ENCODE measurements at regions not wholly inside any gene's neighbourhood (a gene's known extent, or its start where the extent isn't known, plus 50 kb on each side); places are given as distances from the start of the nearest gene placed in this dataset.

GRCh38 chr4:124390861-124391260 lies 321.7 kb downstream of the ANKRD50 start:
- Histone ChIP-seq H3K9ac (ENCODE audit: low read length) (no peak overlapping the region), H3K4me3 (ENCODE audit: low read length) (no peak overlapping the region), H3K36me3 (ENCODE audit: control insufficient read depth, insufficient read depth, low read length) (no peaks in the 10 kb centered on the region), H3K27me3 (ENCODE audit: control insufficient read depth, insufficient read depth, low read length) (no peaks in the 10 kb centered on the region), H3K27ac (ENCODE audit: low read depth, low read length) (no peak overlapping the region), H3K4me1 (ENCODE audit: control insufficient read depth, insufficient read depth, low read length) (peaks cover 3% of the 10 kb centered on the region)

DNA sequence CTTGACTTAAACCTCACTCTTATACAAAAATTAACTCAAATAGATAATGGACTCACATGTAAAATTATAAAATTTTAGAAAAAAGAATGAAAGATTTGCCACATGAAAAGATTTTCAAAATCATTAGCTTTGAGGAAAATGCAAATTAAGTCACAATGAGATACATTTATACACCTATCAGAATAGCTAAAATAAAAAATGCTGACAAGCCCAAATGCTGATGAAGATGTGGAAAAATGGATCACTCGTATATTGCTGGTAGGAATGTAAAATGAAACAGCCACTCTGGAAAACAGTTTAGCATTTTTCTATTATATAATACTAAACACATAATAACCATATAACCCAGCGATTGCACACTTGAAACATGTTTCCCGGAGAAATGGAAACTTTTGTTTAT lies 316.2 kb downstream of the ANKRD50 start:
- H3K36me3 ChIP-seq (ENCODE audit: control insufficient read depth, insufficient read depth, low read length): no peaks in the 10 kb centered on the region
- no peak overlapping the region for H3K9ac ChIP-seq (ENCODE audit: low read length)
- H3K27me3 ChIP-seq (ENCODE audit: control insufficient read depth, insufficient read depth, low read length): no peaks in the 10 kb centered on the region
- H3K4me3 ChIP-seq (ENCODE audit: low read length): no peak overlapping the region
- H3K4me1 ChIP-seq (ENCODE audit: control insufficient read depth, insufficient read depth, low read length): no peaks in the 10 kb centered on the region
- H3K27ac ChIP-seq (ENCODE audit: low read depth, low read length): no peak overlapping the region

DNA sequence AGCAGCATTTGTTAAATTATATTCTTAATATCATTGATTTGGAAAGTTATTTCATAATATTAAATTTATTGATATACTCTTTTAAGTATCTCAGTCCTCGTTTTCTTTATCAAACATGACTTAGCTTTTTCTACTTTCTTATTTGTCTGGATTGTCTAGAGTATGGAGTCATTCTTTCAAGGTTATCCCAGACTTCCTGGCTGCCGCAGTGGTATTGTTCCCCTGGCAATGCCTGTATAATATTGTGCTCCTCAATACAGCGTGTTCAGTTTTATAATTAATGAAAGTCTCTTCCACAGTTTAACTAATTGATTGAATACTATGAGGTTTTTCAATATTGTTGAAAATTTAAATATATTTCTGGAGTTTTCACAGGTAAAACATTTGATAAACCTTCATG lies 310.9 kb downstream of the ANKRD50 start:
- Histone ChIP-seq H3K4me1 (ENCODE audit: control insufficient read depth, insufficient read depth, low read length) (no peaks in the 10 kb centered on the region), H3K4me3 (ENCODE audit: low read length) (no peak overlapping the region)

DNA sequence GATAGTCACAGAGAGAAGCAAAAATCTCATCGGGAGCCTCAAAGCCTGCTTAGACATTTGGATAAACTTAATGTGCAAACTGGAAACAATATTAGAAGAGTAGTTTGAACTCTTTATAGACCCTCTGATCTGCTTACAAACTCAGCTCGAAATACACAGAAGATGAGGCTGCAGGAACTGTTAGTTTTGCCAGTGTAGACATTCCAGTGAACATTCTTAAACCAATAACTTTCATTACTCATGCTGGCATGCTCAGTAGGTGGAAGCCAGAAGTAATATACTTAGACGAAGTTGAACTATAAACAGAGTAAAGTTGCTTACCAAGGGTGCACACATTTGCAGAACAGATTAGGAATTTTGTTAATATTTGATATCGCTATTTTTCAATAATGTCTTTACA lies 303.5 kb downstream of the ANKRD50 start:
- Histone ChIP-seq H3K27me3 (ENCODE audit: control insufficient read depth, insufficient read depth, low read length) (no peaks in the 10 kb centered on the region), H3K27ac (ENCODE audit: low read depth, low read length) (no peak overlapping the region), H3K4me1 (ENCODE audit: control insufficient read depth, insufficient read depth, low read length) (peaks cover 6% of the 10 kb centered on the region), H3K9ac (ENCODE audit: low read length) (no peak overlapping the region), H3K36me3 (ENCODE audit: control insufficient read depth, insufficient read depth, low read length) (no peaks in the 10 kb centered on the region), H3K4me3 (ENCODE audit: low read length) (no peak overlapping the region)

More for the DNA sequence above, 310.9 kb downstream of the ANKRD50 start:
- Histone ChIP-seq H3K36me3 (ENCODE audit: control insufficient read depth, insufficient read depth, low read length) (no peaks in the 10 kb centered on the region), H3K27ac (ENCODE audit: low read depth, low read length) (no peak overlapping the region), H3K9ac (ENCODE audit: low read length) (no peak overlapping the region), H3K27me3 (ENCODE audit: control insufficient read depth, insufficient read depth, low read length) (no peaks in the 10 kb centered on the region)

GRCh38 chr4:124414276-124415040 lies 298.1 kb downstream of the ANKRD50 start:
- Histone ChIP-seq H3K9ac (ENCODE audit: low read length) (no peak overlapping the region), H3K27me3 (ENCODE audit: control insufficient read depth, insufficient read depth, low read length) (no peaks in the 10 kb centered on the region), H3K4me1 (ENCODE audit: control insufficient read depth, insufficient read depth, low read length) (peaks cover 8% of the 10 kb centered on the region), H3K36me3 (ENCODE audit: control insufficient read depth, insufficient read depth, low read length) (no peaks in the 10 kb centered on the region), H3K4me3 (ENCODE audit: low read length) (no peak overlapping the region), H3K27ac (ENCODE audit: low read depth, low read length) (peak overlapping the region; percentile 33)

DNA sequence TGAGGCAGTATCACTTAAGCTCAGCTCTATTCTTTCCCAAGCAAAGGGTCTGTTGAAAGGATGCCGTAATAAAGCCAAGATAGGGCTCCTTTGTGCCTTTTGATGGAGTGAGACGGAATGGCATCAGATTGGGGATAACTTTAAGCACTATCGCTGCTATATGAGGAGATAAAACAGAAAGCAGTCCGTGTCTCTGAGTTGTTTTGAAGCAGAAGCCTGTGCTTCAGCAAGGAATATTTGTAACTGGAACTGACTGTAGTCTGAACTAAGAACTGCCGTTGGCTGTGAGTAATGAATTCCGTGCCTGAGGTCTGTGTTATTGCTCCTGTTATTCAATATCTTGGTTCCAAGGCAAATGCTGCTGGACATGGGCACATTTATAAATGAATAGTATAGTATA lies 297.4 kb downstream of the ANKRD50 start:
- Histone ChIP-seq H3K4me1 (ENCODE audit: control insufficient read depth, insufficient read depth, low read length) (peaks cover 7% of the 10 kb centered on the region), H3K36me3 (ENCODE audit: control insufficient read depth, insufficient read depth, low read length) (no peaks in the 10 kb centered on the region), H3K27ac (ENCODE audit: low read depth, low read length) (peak overlapping the region; percentile 33), H3K4me3 (ENCODE audit: low read length) (peak overlapping the region; percentile 29), H3K27me3 (ENCODE audit: control insufficient read depth, insufficient read depth, low read length) (no peaks in the 10 kb centered on the region), H3K9ac (ENCODE audit: low read length) (no peak overlapping the region)

DNA sequence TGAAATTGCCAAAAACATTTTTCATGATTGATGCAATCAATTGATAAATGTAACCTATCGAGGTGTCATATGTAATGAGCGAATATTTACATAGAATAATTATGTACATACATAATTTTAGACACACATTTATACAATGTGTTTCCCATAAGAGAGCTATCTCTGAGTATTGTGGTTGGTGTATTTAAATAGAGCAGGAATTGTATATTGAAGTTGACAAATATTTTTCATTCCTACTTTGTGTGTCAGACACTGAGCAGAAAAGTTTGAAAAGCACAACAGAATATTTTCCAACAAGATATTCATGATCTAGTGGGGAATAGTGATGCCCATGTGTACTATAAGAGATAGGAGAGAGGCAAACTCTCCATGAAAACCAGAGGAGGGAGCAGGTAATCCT lies 295.2 kb downstream of the ANKRD50 start:
- no peak overlapping the region for H3K4me3 ChIP-seq (ENCODE audit: low read length)
- H3K27me3 ChIP-seq (ENCODE audit: control insufficient read depth, insufficient read depth, low read length): no peaks in the 10 kb centered on the region
- H3K4me1 ChIP-seq (ENCODE audit: control insufficient read depth, insufficient read depth, low read length): peaks cover 2% of the 10 kb centered on the region
- no peaks in the 10 kb centered on the region for H3K36me3 ChIP-seq (ENCODE audit: control insufficient read depth, insufficient read depth, low read length)
- no peak overlapping the region for H3K27ac ChIP-seq (ENCODE audit: low read depth, low read length)
- no peak overlapping the region for H3K9ac ChIP-seq (ENCODE audit: low read length)

- no peak overlapping the region for H3K9ac ChIP-seq (ENCODE audit: low read length)
- no peak overlapping the region for H3K4me3 ChIP-seq (ENCODE audit: low read length)
- H3K36me3 ChIP-seq (ENCODE audit: control insufficient read depth, insufficient read depth, low read length): no peaks in the 10 kb centered on the region
- H3K27me3 ChIP-seq (ENCODE audit: control insufficient read depth, insufficient read depth, low read length): no peaks in the 10 kb centered on the region
- no peak overlapping the region for H3K27ac ChIP-seq (ENCODE audit: low read depth, low read length)
- H3K4me1 ChIP-seq (ENCODE audit: control insufficient read depth, insufficient read depth, low read length): peaks cover 2% of the 10 kb centered on the region
These were observed 292.3 kb downstream of the ANKRD50 start for GRCh38 chr4:124420166-124420695.

GRCh38 chr4:124423160-124423559 lies 289.4 kb downstream of the ANKRD50 start:
- Histone ChIP-seq H3K27me3 (ENCODE audit: control insufficient read depth, insufficient read depth, low read length) (no peaks in the 10 kb centered on the region), H3K9ac (ENCODE audit: low read length) (no peak overlapping the region), H3K27ac (ENCODE audit: low read depth, low read length) (no peak overlapping the region), H3K4me1 (ENCODE audit: control insufficient read depth, insufficient read depth, low read length) (no peaks in the 10 kb centered on the region), H3K4me3 (ENCODE audit: low read length) (no peak overlapping the region), H3K36me3 (ENCODE audit: control insufficient read depth, insufficient read depth, low read length) (no peaks in the 10 kb centered on the region)

- no peak overlapping the region for H3K27ac ChIP-seq (ENCODE audit: low read depth, low read length)
- no peaks in the 10 kb centered on the region for H3K36me3 ChIP-seq (ENCODE audit: control insufficient read depth, insufficient read depth, low read length)
- H3K4me3 ChIP-seq (ENCODE audit: low read length): no peak overlapping the region
- H3K9ac ChIP-seq (ENCODE audit: low read length): no peak overlapping the region
- H3K27me3 ChIP-seq (ENCODE audit: control insufficient read depth, insufficient read depth, low read length): no peaks in the 10 kb centered on the region
- H3K4me1 ChIP-seq (ENCODE audit: control insufficient read depth, insufficient read depth, low read length): no peaks in the 10 kb centered on the region
These were observed 286.3 kb downstream of the ANKRD50 start for GRCh38 chr4:124426279-124426678.

GRCh38 chr4:124427095-124427767 lies 285.3 kb downstream of the ANKRD50 start:
- no peaks in the 10 kb centered on the region for H3K4me1 ChIP-seq (ENCODE audit: control insufficient read depth, insufficient read depth, low read length)
- no peaks in the 10 kb centered on the region for H3K27me3 ChIP-seq (ENCODE audit: control insufficient read depth, insufficient read depth, low read length)
- H3K4me3 ChIP-seq (ENCODE audit: low read length): no peak overlapping the region
- no peak overlapping the region for H3K27ac ChIP-seq (ENCODE audit: low read depth, low read length)
- no peak overlapping the region for H3K9ac ChIP-seq (ENCODE audit: low read length)
- H3K36me3 ChIP-seq (ENCODE audit: control insufficient read depth, insufficient read depth, low read length): no peaks in the 10 kb centered on the region

GRCh38 chr4:124428648-124429047 lies 283.9 kb downstream of the ANKRD50 start:
- Histone ChIP-seq H3K27me3 (ENCODE audit: control insufficient read depth, insufficient read depth, low read length) (no peaks in the 10 kb centered on the region), H3K4me1 (ENCODE audit: control insufficient read depth, insufficient read depth, low read length) (no peaks in the 10 kb centered on the region), H3K9ac (ENCODE audit: low read length) (no peak overlapping the region), H3K27ac (ENCODE audit: low read depth, low read length) (no peak overlapping the region), H3K36me3 (ENCODE audit: control insufficient read depth, insufficient read depth, low read length) (no peaks in the 10 kb centered on the region), H3K4me3 (ENCODE audit: low read length) (no peak overlapping the region)
